ENCODE measurements at regions not wholly inside any gene's neighbourhood (a gene's known extent, or its start where the extent isn't known, plus 50 kb on each side); places are given as distances from the start of the nearest gene placed in this dataset.

- Histone ChIP-seq H3K4me2 (ENCODE audit: low read length) (no peak overlapping the region), H3K36me3 (ENCODE audit: low read depth, low read length) (no peaks in the 10 kb centered on the region), H3K27ac (ENCODE audit: low read length) (no peak overlapping the region), H3K79me2 (ENCODE audit: low read length) (no peaks in the 10 kb centered on the region), H3K9ac (ENCODE audit: low read length) (no peak overlapping the region), H3K4me3 (ENCODE audit: low read length) (no peak overlapping the region), H3K4me1 (ENCODE audit: insufficient read depth, low read length) (no peaks in the 10 kb centered on the region), H3K9me3 (ENCODE audit: low read length) (no peaks in the 10 kb centered on the region), H3F3A (ENCODE audit: low read length, unreplicated experiment) (no peaks in the 10 kb centered on the region), H2AFZ (ENCODE audit: low read length) (no peak overlapping the region), H4K20me1 (ENCODE audit: low read length) (no peaks in the 10 kb centered on the region), H3K27me3 (ENCODE audit: low read length) (no peaks in the 10 kb centered on the region), H3K9me2 (replicated peaks; ENCODE audit: low read length) (no peaks in the 10 kb centered on the region)
- CTCF ChIA-PET: no interaction called here
- POLR2A ChIA-PET (ENCODE audit: unreplicated experiment): no interaction called here
- intact Hi-C loops (cut with micrococcal nuclease): no loop called here
- ATAC-seq: no peak
- BruUV-seq (replicated peaks): no TSS peak
- DNase-seq: no peak
- TF ChIP-seq EZH2 (IDR thresholded peaks at IDR 0.05; ENCODE audit: low read length, unreplicated experiment): no peak
- TF ChIP-seq CTCF (conservative IDR thresholded peaks at IDR 0.05; ENCODE audit: low read depth, low read length): no peak
- TF ChIP-seq EZH2phosphoT487 (IDR thresholded peaks at IDR 0.05; ENCODE audit: borderline replicate concordance, low read length): no peak
These were observed 180.2 kb downstream of the DRD1 start for GRCh38 chr5:175263776-175264175.

- H3K4me3 ChIP-seq (ENCODE audit: low read length): no peak overlapping the region
- TF ChIP-seq CTCF (conservative IDR thresholded peaks at IDR 0.05; ENCODE audit: low read depth, low read length): no peak
- no peak for TF ChIP-seq EZH2phosphoT487 (IDR thresholded peaks at IDR 0.05; ENCODE audit: borderline replicate concordance, low read length)
- no peak for TF ChIP-seq EZH2 (IDR thresholded peaks at IDR 0.05; ENCODE audit: low read length, unreplicated experiment)
- POLR2A ChIA-PET (ENCODE audit: unreplicated experiment): no interaction called here
- no peaks in the 10 kb centered on the region for H3K79me2 ChIP-seq (ENCODE audit: low read length)
- H3K9me2 ChIP-seq (replicated peaks; ENCODE audit: low read length): no peaks in the 10 kb centered on the region
- no peaks in the 10 kb centered on the region for H3K9me3 ChIP-seq (ENCODE audit: low read length)
- intact Hi-C loops (cut with micrococcal nuclease): no loop called here
- CTCF ChIA-PET: no interaction called here
- no TSS peak for BruUV-seq (replicated peaks)
- no peaks in the 10 kb centered on the region for H3K36me3 ChIP-seq (ENCODE audit: low read depth, low read length)
- H3K4me1 ChIP-seq (ENCODE audit: insufficient read depth, low read length): no peaks in the 10 kb centered on the region
- H3K27ac ChIP-seq (ENCODE audit: low read length): no peak overlapping the region
- no peak overlapping the region for H3K9ac ChIP-seq (ENCODE audit: low read length)
- no peaks in the 10 kb centered on the region for H3F3A ChIP-seq (ENCODE audit: low read length, unreplicated experiment)
- no peak overlapping the region for H3K4me2 ChIP-seq (ENCODE audit: low read length)
- H2AFZ ChIP-seq (ENCODE audit: low read length): no peak overlapping the region
- DNase-seq (no peak), ATAC-seq (no peak)
- H3K27me3 ChIP-seq (ENCODE audit: low read length): no peaks in the 10 kb centered on the region
- no peaks in the 10 kb centered on the region for H4K20me1 ChIP-seq (ENCODE audit: low read length)
These were observed 182.5 kb downstream of the DRD1 start for GRCh38 chr5:175261526-175261925.

GRCh38 chr5:175261037-175261436 is 182.9 kb downstream of the DRD1 start:
- ChIA-PET CTCF (no interaction called here), POLR2A (ENCODE audit: unreplicated experiment) (no interaction called here)
- no peaks in the 10 kb centered on the region for H3K79me2 ChIP-seq (ENCODE audit: low read length)
- H3K27me3 ChIP-seq (ENCODE audit: low read length): no peaks in the 10 kb centered on the region
- no peaks in the 10 kb centered on the region for H4K20me1 ChIP-seq (ENCODE audit: low read length)
- no peaks in the 10 kb centered on the region for H3K4me1 ChIP-seq (ENCODE audit: insufficient read depth, low read length)
- H2AFZ ChIP-seq (ENCODE audit: low read length): no peak overlapping the region
- no peaks in the 10 kb centered on the region for H3K9me2 ChIP-seq (replicated peaks; ENCODE audit: low read length)
- H3K9ac ChIP-seq (ENCODE audit: low read length): no peak overlapping the region
- no peak overlapping the region for H3K4me2 ChIP-seq (ENCODE audit: low read length)
- no peak overlapping the region for H3K27ac ChIP-seq (ENCODE audit: low read length)
- no TSS peak for BruUV-seq (replicated peaks)
- no peaks in the 10 kb centered on the region for H3F3A ChIP-seq (ENCODE audit: low read length, unreplicated experiment)
- H3K9me3 ChIP-seq (ENCODE audit: low read length): no peaks in the 10 kb centered on the region
- ATAC-seq (no peak), DNase-seq (peak; percentile 15)
- no peaks in the 10 kb centered on the region for H3K36me3 ChIP-seq (ENCODE audit: low read depth, low read length)
- intact Hi-C loops (cut with micrococcal nuclease): no loop called here
- H3K4me3 ChIP-seq (ENCODE audit: low read length): no peak overlapping the region
- TF ChIP-seq CTCF (conservative IDR thresholded peaks at IDR 0.05; ENCODE audit: low read depth, low read length) (no peak), EZH2 (IDR thresholded peaks at IDR 0.05; ENCODE audit: low read length, unreplicated experiment) (no peak), EZH2phosphoT487 (IDR thresholded peaks at IDR 0.05; ENCODE audit: borderline replicate concordance, low read length) (no peak)
